H1 (cell line): ENCODE measurements at regions not wholly inside any gene's neighbourhood (a gene's known extent, or its start where the extent isn't known, plus 50 kb on each side); places are given as distances from the start of the nearest gene placed in this dataset.

ENCODE experiments used
- CTCF ChIA-PET: fragments of 300-600 bp; sonication (Branson Sonifier 250); formaldehyde crosslinking; loops from one replicate; lab custom pipeline; 2021; ENCODE audit not compliant: partially characterized antibody; lab: Charles Lee
- POLR2A ChIA-PET: fragments of 300-600 bp; sonication (Branson Sonifier 250); formaldehyde crosslinking; loops from one replicate; lab custom pipeline; 2021; ENCODE audit warnings: inconsistent platforms; ENCODE audit not compliant: partially characterized antibody; lab: Charles Lee
- DNase-seq, 2 experiments: peaks; one replicate each; pipeline versions ENCODE4 v3.0.0 to v3.0.0-alpha.2; 2010 to 2022; ENCODE audit warnings: low spot score in 2 of 2, low read depth in 1 of 2, mixed read lengths in 1 of 2
- FAIRE-seq: peaks from 2 replicates; lab custom pipeline; 2011; peaks lifted over from hg19 to GRCh38; lab: Jason Lieb, UNC
- H2AFZ ChIP-seq: 2 replicates; pipeline ENCODE4 v1.8.1; 2012; ENCODE audit warnings: low read length, inconsistent platforms
- H2AK5ac ChIP-seq: 2 replicates; pipeline ENCODE4 v1.6.1; 2013; ENCODE audit warnings: low read depth, low read length
- H2BK120ac ChIP-seq: replicated peaks from 2 replicates; pipeline ENCODE3; 2013; ENCODE audit warnings: low read depth, low read length, inconsistent platforms
- H2BK12ac ChIP-seq: 2 replicates; pipeline ENCODE4 v1.6.1; 2013; ENCODE audit warnings: low read depth, low read length
- H2BK15ac ChIP-seq: 2 replicates; pipeline ENCODE4 v1.6.1; 2013; ENCODE audit warnings: low read length
- H2BK20ac ChIP-seq: 2 replicates; pipeline ENCODE4 v1.6.1; 2013; ENCODE audit warnings: low read length
- H2BK5ac ChIP-seq: 2 replicates; pipeline ENCODE4 v1.6.1; 2013; ENCODE audit warnings: low read depth, low read length
- H3K14ac ChIP-seq: 2 replicates; pipeline ENCODE4 v1.6.1; 2013; ENCODE audit warnings: inconsistent platforms; ENCODE audit not compliant: insufficient read length
- H3K18ac ChIP-seq: 2 replicates; pipeline ENCODE4 v1.6.1; 2013; ENCODE audit warnings: low read length; ENCODE audit errors: extremely low read depth
- H3K23ac ChIP-seq: 2 replicates; pipeline ENCODE4 v1.6.1; 2013; ENCODE audit warnings: inconsistent platforms; ENCODE audit not compliant: insufficient read length
- H3K23me2 ChIP-seq: 2 replicates; pipeline ENCODE4 v1.6.1; 2013; ENCODE audit warnings: low read depth, low read length
- H3K27ac ChIP-seq: 2 replicates; pipeline ENCODE4 v1.6.1; 2011; ENCODE audit warnings: low read depth, low read length, inconsistent platforms
- H3K27me3 ChIP-seq, 4 experiments: replicated peaks in 1 of 4; 1 replicate in 1 of 4; 2 replicates in 3 of 4; pipeline versions ENCODE4 v1.6.1 to v1.8.1; 2011 to 2013; ENCODE audit warnings: low read length in 3 of 4, mild to moderate bottlenecking in 3 of 4, inconsistent platforms in 2 of 4, mixed read lengths in 2 of 4, moderate library complexity in 1 of 4; ENCODE audit not compliant: control insufficient read depth in 3 of 4, insufficient read depth in 3 of 4; ENCODE audit errors: extremely low read depth in 1 of 4
- H3K36me3 ChIP-seq, 4 experiments: 2 replicates each; pipeline versions ENCODE4 v1.6.1 to v1.8.1; 2011 to 2013; ENCODE audit warnings: mild to moderate bottlenecking in 4 of 4, low read length in 3 of 4, moderate library complexity in 2 of 4, control low read depth in 1 of 4, inconsistent platforms in 1 of 4; ENCODE audit not compliant: insufficient read depth in 4 of 4, control insufficient read depth in 2 of 4
- H3K4ac ChIP-seq: replicated peaks from 2 replicates; pipeline ENCODE3; 2013; ENCODE audit warnings: low read length, low read depth, mixed read lengths, inconsistent platforms; ENCODE audit not compliant: insufficient read length
- H3K4me1 ChIP-seq, 4 experiments: replicated peaks in 1 of 4; 1 replicate in 1 of 4; 2 replicates in 3 of 4; pipeline versions ENCODE4 v1.6.1 to v1.8.1; 2011 to 2013; ENCODE audit warnings: low read length in 3 of 4, inconsistent platforms in 2 of 4, mixed read lengths in 1 of 4; ENCODE audit not compliant: insufficient read depth in 4 of 4, control insufficient read depth in 3 of 4
- H3K4me2 ChIP-seq, 2 experiments: 2 replicates each; pipeline versions ENCODE4 v1.6.1 to v1.8.1; 2011 to 2013; ENCODE audit warnings: low read depth in 2 of 2, low read length in 2 of 2, control low read depth in 1 of 2, inconsistent platforms in 1 of 2, mild to moderate bottlenecking in 1 of 2; ENCODE audit not compliant: insufficient read depth in 1 of 2
- H3K4me3 ChIP-seq, 4 experiments: fragments of 200-600, 300-600 bp in 1 of 4; sonication (generic), shearing (Covaris generic), sonication (Bioruptor Twin) in 1 of 4; 2 replicates each; pipeline versions ENCODE4 v1.5.1 to v1.8.1; 2011 to 2016; ENCODE audit warnings: low read length in 4 of 4, low read depth in 3 of 4, control low read depth in 2 of 4, inconsistent platforms in 2 of 4, mild to moderate bottlenecking in 2 of 4, mixed read lengths in 1 of 4, moderate library complexity in 1 of 4; ENCODE audit not compliant: insufficient read depth in 2 of 4; ENCODE audit errors: extremely low read depth in 1 of 4
- H3K56ac ChIP-seq: replicated peaks from 2 replicates; pipeline ENCODE3; 2013; ENCODE audit warnings: low read depth, mild to moderate bottlenecking, mixed read lengths, low read length, inconsistent platforms; ENCODE audit not compliant: insufficient read length
- H3K79me1 ChIP-seq: 2 replicates; pipeline ENCODE4 v1.6.1; 2013; ENCODE audit warnings: low read depth, low read length, control low read depth
- H3K79me2 ChIP-seq, 2 experiments: 2 replicates each; pipeline versions ENCODE4 v1.6.1 to v1.8.1; 2012 to 2013; ENCODE audit warnings: low read length in 2 of 2, mild to moderate bottlenecking in 2 of 2, inconsistent platforms in 1 of 2; ENCODE audit not compliant: insufficient read depth in 2 of 2, control insufficient read depth in 1 of 2
- H3K9ac ChIP-seq, 4 experiments: replicated peaks in 1 of 4; 1 replicate in 1 of 4; 2 replicates in 3 of 4; pipeline versions ENCODE4 v1.6.1 to v1.8.1; 2011 to 2013; ENCODE audit warnings: low read depth in 3 of 4, low read length in 3 of 4, control low read depth in 2 of 4, mild to moderate bottlenecking in 2 of 4, moderate library complexity in 2 of 4, inconsistent platforms in 1 of 4; ENCODE audit errors: extremely low read depth in 1 of 4
- H3K9me3 ChIP-seq, 2 experiments: 2 replicates each; pipeline versions ENCODE4 v1.6.1 to v1.8.1; 2012 to 2013; ENCODE audit warnings: mild to moderate bottlenecking in 2 of 2, moderate library complexity in 2 of 2, control low read depth in 1 of 2, inconsistent platforms in 1 of 2, low read depth in 1 of 2, low read length in 1 of 2, mixed read lengths in 1 of 2; ENCODE audit not compliant: insufficient read depth in 2 of 2
- H4K20me1 ChIP-seq, 2 experiments: replicated peaks in 1 of 2; 2 replicates each; pipeline versions ENCODE3 to v1.8.1; 2011 to 2013; ENCODE audit warnings: inconsistent platforms in 2 of 2, low read length in 2 of 2, mild to moderate bottlenecking in 1 of 2; ENCODE audit not compliant: insufficient read depth in 2 of 2, control insufficient read depth in 1 of 2
- H4K5ac ChIP-seq: 2 replicates; pipeline ENCODE4 v1.6.1; 2013; ENCODE audit warnings: low read length, low read depth, mixed read lengths, inconsistent platforms; ENCODE audit not compliant: insufficient read length
- H4K8ac ChIP-seq: 2 replicates; pipeline ENCODE4 v1.8.0; 2013; ENCODE audit warnings: mild to moderate bottlenecking, moderate library complexity, low read length, inconsistent platforms; ENCODE audit not compliant: insufficient read depth; ENCODE audit errors: extremely low read depth
- H4K91ac ChIP-seq: replicated peaks from 2 replicates; pipeline ENCODE3; 2013; ENCODE audit warnings: low read length, mixed read lengths, inconsistent platforms; ENCODE audit not compliant: insufficient read length
- ATF3 ChIP-seq: IDR thresholded peaks from 2 replicates; pipeline ENCODE4 v1.6.1; 2011; ENCODE audit warnings: low read depth, mild to moderate bottlenecking, low read length; ENCODE audit not compliant: insufficient read depth
- CBX5 ChIP-seq: fragments of 300-800, 300-1000 bp; sonication (generic); IDR thresholded peaks from 2 replicates; pipeline ENCODE4 v1.7.1; 2016; ENCODE audit warnings: antibody characterized with exemption, low read length, low read depth
- EGR1 ChIP-seq: IDR thresholded peaks from 2 replicates; pipeline ENCODE4 v1.6.1; 2011; ENCODE audit warnings: low read depth, low read length, borderline replicate concordance
- EZH2 ChIP-seq: fragments of 200-600 bp; sonication (generic); IDR thresholded peaks from 2 replicates; pipeline ENCODE4 v1.7.1; 2012; ENCODE audit warnings: low read depth, mild to moderate bottlenecking, moderate library complexity, low read length, inconsistent platforms; ENCODE audit not compliant: severe bottlenecking
- FOSL1 ChIP-seq: IDR thresholded peaks from 2 replicates; pipeline ENCODE4 v1.6.1; 2011; ENCODE audit warnings: mild to moderate bottlenecking, low read depth, low read length, moderate library complexity; ENCODE audit not compliant: insufficient read depth
- MAFK ChIP-seq: IDR thresholded peaks from 2 replicates; pipeline ENCODE4 v1.6.1; 2012; ENCODE audit warnings: low read depth, mild to moderate bottlenecking, improper control_type of control experiment, low read length
- PHF8 ChIP-seq: fragments of 200-600 bp; sonication (generic); conservative IDR thresholded peaks from 2 replicates; pipeline ENCODE4 v1.7.1; 2012; ENCODE audit warnings: low read depth, mild to moderate bottlenecking, inconsistent platforms, low read length, moderate library complexity
- POLR2AphosphoS5 ChIP-seq: IDR thresholded peaks from 2 replicates; pipeline ENCODE4 v1.6.1; 2011; ENCODE audit warnings: low read depth, low read length
- RXRA ChIP-seq: IDR thresholded peaks from 2 replicates; pipeline ENCODE4 v1.6.1; 2011; ENCODE audit warnings: low read depth, mild to moderate bottlenecking, low read length, moderate library complexity; ENCODE audit not compliant: insufficient read depth
- SIRT6 ChIP-seq: IDR thresholded peaks from one replicate; pipeline ENCODE4 v1.7.1; 2012; ENCODE audit warnings: low read length, inconsistent platforms
- SP1 ChIP-seq: IDR thresholded peaks from 2 replicates; pipeline ENCODE4 v1.6.1; 2011; ENCODE audit warnings: low read depth, low read length
- SRF ChIP-seq: IDR thresholded peaks from 2 replicates; pipeline ENCODE4 v1.6.1; 2011; ENCODE audit warnings: mild to moderate bottlenecking, low read depth, low read length, moderate library complexity
- TAF7 ChIP-seq: optimal IDR thresholded peaks from 2 replicates; pipeline ENCODE3; 2011; ENCODE audit warnings: low read depth, mild to moderate bottlenecking, inconsistent platforms, low read length, moderate library complexity, borderline replicate concordance
- TBP ChIP-seq: IDR thresholded peaks from 2 replicates; pipeline ENCODE4 v1.6.1; 2011; ENCODE audit warnings: low read depth, low read length, improper control_type of control experiment
- WGBS, 2 experiments: shearing (Covaris generic) in 1 of 2; methylation state at CpG; one replicate each; pipeline versions ENCODE4 v1.1.6 to v1.1.7; 2013 to 2015; ENCODE audit warnings: low lambda C conversion rate in 2 of 2, mixed read lengths in 2 of 2, inconsistent platforms in 1 of 2, low coverage in 1 of 2, missing lambda C conversion rate in 1 of 2; ENCODE audit not compliant: insufficient replicate concordance in 2 of 2, insufficient coverage in 1 of 2, insufficient read length in 1 of 2; ENCODE audit errors: extremely low coverage in 1 of 2, missing lambda C conversion rate in 1 of 2; 5-methylcytosine and 5-hydroxymethylcytosine counted together

- Histone ChIP-seq H4K8ac (no peak overlapping the region), H3K23ac (no peak overlapping the region), H3K4me3 (no peak overlapping the region), H2BK12ac (no peak overlapping the region), H3K56ac (no peak overlapping the region), H3K79me2 (no peaks in the 10 kb centered on the region), H2AFZ (no peak overlapping the region), H4K5ac (no peak overlapping the region), H3K18ac (no peak overlapping the region), H3K27me3 (no peaks in the 10 kb centered on the region), H3K14ac (no peak overlapping the region), H2AK5ac (no peak overlapping the region), H3K9me3 (no peaks in the 10 kb centered on the region), H2BK120ac (no peak overlapping the region), H2BK15ac (no peak overlapping the region), H3K4ac (no peak overlapping the region), H2BK5ac (no peak overlapping the region), H3K4me1 (no peaks in the 10 kb centered on the region), H4K20me1 (no peaks in the 10 kb centered on the region), H3K36me3 (no peaks in the 10 kb centered on the region), H2BK20ac (no peak overlapping the region), H3K4me2 (no peak overlapping the region), H3K27ac (no peak overlapping the region), H3K9ac (no peak overlapping the region), H4K91ac (no peak overlapping the region), H3K23me2 (no peaks in the 10 kb centered on the region), H3K79me1 (no peaks in the 10 kb centered on the region)
- 89% methylated on average over 8 of the region's 8 CpGs; no CpG with 5 or more reads in 1 of the 2 experiments for WGBS, 2 experiments
- DNase-seq (no peak), FAIRE-seq (no peak)
- POLR2A ChIA-PET, result no interaction called here
- CTCF ChIA-PET, result interaction anchor here (1.1 kb wide), 1 partner anchor 224 kb away, joined by 3 read pairs; no protein-coding TSS in a partner anchor
- TF ChIP-seq SRF, result no peak
- no peak for TF ChIP-seq EGR1
- no peak for TF ChIP-seq ATF3
- TF ChIP-seq EZH2, result no peak
- TF ChIP-seq CBX5, result no peak
- TF ChIP-seq RXRA, result no peak
- TF ChIP-seq FOSL1, result no peak
- TF ChIP-seq TAF7, result no peak
- no peak for TF ChIP-seq SIRT6
- no peak for TF ChIP-seq SP1
- TF ChIP-seq PHF8, result no peak
- no peak for TF ChIP-seq MAFK
- no peak for TF ChIP-seq TBP
- TF ChIP-seq POLR2AphosphoS5, result no peak
These were observed 371.6 kb upstream of the MON1B start for GRCh38 chr16:76819226-76819916.
